ENCODE measurements at regions not wholly inside any gene's neighbourhood (a gene's known extent, or its start where the extent isn't known, plus 50 kb on each side); places are given as distances from the start of the nearest gene placed in this dataset.

GRCh38 chr3:68139897-68140296, 485.5 kb upstream of the SUCLG2 start:
- no peak overlapping the region for H3K27ac ChIP-seq
- H3K4me1 ChIP-seq = no peaks in the 10 kb centered on the region
- H3K4me3 ChIP-seq = no peak overlapping the region
- H3K9me3 ChIP-seq = no peaks in the 10 kb centered on the region
- no peaks in the 10 kb centered on the region for H3K36me3 ChIP-seq
- H3K27me3 ChIP-seq = no peaks in the 10 kb centered on the region
- no peak for DNase-seq
- TF ChIP-seq POLR2A (IDR thresholded peaks at IDR 0.05) = no peak
- no peak for TF ChIP-seq CTCF (IDR thresholded peaks at IDR 0.05)
- intact Hi-C loops (cut with DNase I; ENCODE audit: low total_unique reads) = no loop called here

GRCh38 chr3:68136411-68136810, 482.0 kb upstream of the SUCLG2 start:
- no peak overlapping the region for H3K4me3 ChIP-seq
- no peaks in the 10 kb centered on the region for H3K4me1 ChIP-seq
- H3K9me3 ChIP-seq = no peaks in the 10 kb centered on the region
- no peak for TF ChIP-seq CTCF (IDR thresholded peaks at IDR 0.05)
- TF ChIP-seq POLR2A (IDR thresholded peaks at IDR 0.05) = no peak
- intact Hi-C loops (cut with DNase I; ENCODE audit: low total_unique reads) = no loop called here
- H3K36me3 ChIP-seq = no peaks in the 10 kb centered on the region
- H3K27me3 ChIP-seq = no peaks in the 10 kb centered on the region
- no peak for DNase-seq
- no peak overlapping the region for H3K27ac ChIP-seq

- intact Hi-C loops (cut with DNase I; ENCODE audit: low total_unique reads) = no loop called here
- Histone ChIP-seq H3K36me3 (no peaks in the 10 kb centered on the region), H3K27me3 (no peaks in the 10 kb centered on the region), H3K27ac (no peak overlapping the region), H3K4me3 (no peak overlapping the region), H3K4me1 (no peaks in the 10 kb centered on the region), H3K9me3 (no peaks in the 10 kb centered on the region)
- TF ChIP-seq POLR2A (IDR thresholded peaks at IDR 0.05) = no peak
- no peak for TF ChIP-seq CTCF (IDR thresholded peaks at IDR 0.05)
- DNase-seq = no peak
These were observed 480.7 kb upstream of the SUCLG2 start for GRCh38 chr3:68135067-68135466.

- H3K27ac ChIP-seq = no peak overlapping the region
- no peak for TF ChIP-seq POLR2A (IDR thresholded peaks at IDR 0.05)
- H3K27me3 ChIP-seq = no peaks in the 10 kb centered on the region
- no peak for DNase-seq
- H3K36me3 ChIP-seq = no peaks in the 10 kb centered on the region
- H3K4me3 ChIP-seq = no peak overlapping the region
- no peaks in the 10 kb centered on the region for H3K9me3 ChIP-seq
- H3K4me1 ChIP-seq = no peaks in the 10 kb centered on the region
- intact Hi-C loops (cut with DNase I; ENCODE audit: low total_unique reads) = no loop called here
These were observed 474.7 kb upstream of the SUCLG2 start for GRCh38 chr3:68129065-68129464.

- intact Hi-C loops (cut with DNase I; ENCODE audit: low total_unique reads) = no loop called here
- no peak for TF ChIP-seq CTCF (IDR thresholded peaks at IDR 0.05)
- TF ChIP-seq POLR2A (IDR thresholded peaks at IDR 0.05) = no peak
These were observed 468.8 kb upstream of the SUCLG2 start for GRCh38 chr3:68123231-68123630.

GRCh38 chr3:68121287-68121686, 466.9 kb upstream of the SUCLG2 start:
- Histone ChIP-seq H3K27me3 (no peaks in the 10 kb centered on the region), H3K27ac (no peak overlapping the region), H3K4me3 (no peak overlapping the region), H3K4me1 (no peaks in the 10 kb centered on the region), H3K36me3 (no peaks in the 10 kb centered on the region), H3K9me3 (no peaks in the 10 kb centered on the region)
- TF ChIP-seq POLR2A (IDR thresholded peaks at IDR 0.05) (no peak), CTCF (IDR thresholded peaks at IDR 0.05) (no peak)
- intact Hi-C loops (cut with DNase I; ENCODE audit: low total_unique reads) = no loop called here
- DNase-seq = no peak

More at GRCh38 chr3:68123231-68123630, 468.8 kb upstream of the SUCLG2 start:
- Histone ChIP-seq H3K36me3 (no peaks in the 10 kb centered on the region), H3K27me3 (no peaks in the 10 kb centered on the region), H3K27ac (no peak overlapping the region), H3K4me3 (no peak overlapping the region), H3K9me3 (no peaks in the 10 kb centered on the region), H3K4me1 (no peaks in the 10 kb centered on the region)
- DNase-seq = no peak
